HG03060 (cell line): ENCODE measurements at regions not wholly inside any gene's neighbourhood (a gene's known extent, or its start where the extent isn't known, plus 50 kb on each side); places are given as distances from the start of the nearest gene placed in this dataset.
A peak's percentile ranks its signal among the peaks of the same experiment; 100 is the strongest.

ENCODE experiments used
- ATAC-seq: cut with Tn5 transposase; IDR thresholded peaks from one replicate; pipeline ENCODE4 v1.9.1; 2021; ENCODE audit warnings: low read depth, moderate number of reproducible peaks; ENCODE audit not compliant: unreplicated experiment

- ATAC-seq, result no peak
These were observed 300.2 kb upstream of the CNTN6 start for GRCh38 chr3:792630-793029.

- ATAC-seq, result no peak
These were observed 288.6 kb upstream of the CNTN6 start for GRCh38 chr3:804211-804610.

GRCh38 chr3:805326-805725, 287.5 kb upstream of the CNTN6 start:
- ATAC-seq, result no peak

- no peak for ATAC-seq
These were observed 286.8 kb upstream of the CNTN6 start for GRCh38 chr3:806006-806405.

- no peak for ATAC-seq
These were observed 276.2 kb upstream of the CNTN6 start for GRCh38 chr3:816605-817004.

- no peak for ATAC-seq
These were observed 258.1 kb upstream of the CNTN6 start for GRCh38 chr3:834679-835078.

- ATAC-seq, result no peak
These were observed 257.7 kb upstream of the CNTN6 start for GRCh38 chr3:835096-835495.

GRCh38 chr3:839981-840380, 252.8 kb upstream of the CNTN6 start:
- ATAC-seq, result no peak

- peak; percentile 84 for ATAC-seq
These were observed 241.6 kb upstream of the CNTN6 start for GRCh38 chr3:851098-851790.

GRCh38 chr3:852033-852432, 240.8 kb upstream of the CNTN6 start:
- no peak for ATAC-seq

- ATAC-seq, result no peak
These were observed 239.3 kb upstream of the CNTN6 start for GRCh38 chr3:853489-853888.

GRCh38 chr3:859135-859534, 233.7 kb upstream of the CNTN6 start:
- ATAC-seq, result no peak

- no peak for ATAC-seq
These were observed 231.1 kb upstream of the CNTN6 start for GRCh38 chr3:861721-862120.

GRCh38 chr3:869269-869668, 223.6 kb upstream of the CNTN6 start:
- ATAC-seq, result no peak

- no peak for ATAC-seq
These were observed 223.1 kb upstream of the CNTN6 start for GRCh38 chr3:869734-870133.

- no peak for ATAC-seq
These were observed 221.2 kb upstream of the CNTN6 start for GRCh38 chr3:871651-872050.

- no peak for ATAC-seq
These were observed 215.8 kb upstream of the CNTN6 start for GRCh38 chr3:877001-877400.

- ATAC-seq, result no peak
These were observed 214.1 kb upstream of the CNTN6 start for GRCh38 chr3:878746-879145.

- ATAC-seq, result no peak
These were observed 212.5 kb upstream of the CNTN6 start for GRCh38 chr3:880371-880770.

- no peak for ATAC-seq
These were observed 210.3 kb upstream of the CNTN6 start for GRCh38 chr3:882533-882932.

- ATAC-seq, result no peak
These were observed 190.7 kb upstream of the CNTN6 start for GRCh38 chr3:901953-902778.

GRCh38 chr3:905217-905616, 187.6 kb upstream of the CNTN6 start:
- ATAC-seq, result no peak
